Epidermal melanocyte (primary cell): ENCODE measurements at regions not wholly inside any gene's neighbourhood (a gene's known extent, or its start where the extent isn't known, plus 50 kb on each side); places are given as distances from the start of the nearest gene placed in this dataset.

ENCODE experiments used
- DNase-seq: peaks from one replicate; pipeline ENCODE4 v3.0.0; 2011; ENCODE audit warnings: low spot score; ENCODE audit not compliant: insufficient read length

DNA sequence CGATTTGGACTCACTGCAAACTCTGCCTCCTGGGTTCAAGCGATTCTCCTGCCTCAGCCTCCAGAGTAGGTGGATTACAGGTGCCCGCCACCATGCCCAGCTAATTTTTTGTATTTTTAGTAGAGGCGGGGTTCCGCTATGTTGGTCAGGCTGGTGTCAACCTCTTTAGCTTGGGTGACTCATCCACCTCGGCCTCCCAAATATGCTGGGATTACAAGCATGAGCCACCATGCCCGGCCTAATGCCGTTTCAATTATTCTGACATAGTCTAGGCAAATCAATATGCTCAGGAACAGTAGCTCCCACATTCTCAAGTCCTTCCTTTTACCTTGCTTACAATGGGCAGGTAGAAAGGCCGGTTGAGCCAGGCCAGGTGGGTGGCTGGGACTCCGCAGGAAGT, 82.0 kb upstream of the EEA1 start:
- DNase-seq: no peak

DNA sequence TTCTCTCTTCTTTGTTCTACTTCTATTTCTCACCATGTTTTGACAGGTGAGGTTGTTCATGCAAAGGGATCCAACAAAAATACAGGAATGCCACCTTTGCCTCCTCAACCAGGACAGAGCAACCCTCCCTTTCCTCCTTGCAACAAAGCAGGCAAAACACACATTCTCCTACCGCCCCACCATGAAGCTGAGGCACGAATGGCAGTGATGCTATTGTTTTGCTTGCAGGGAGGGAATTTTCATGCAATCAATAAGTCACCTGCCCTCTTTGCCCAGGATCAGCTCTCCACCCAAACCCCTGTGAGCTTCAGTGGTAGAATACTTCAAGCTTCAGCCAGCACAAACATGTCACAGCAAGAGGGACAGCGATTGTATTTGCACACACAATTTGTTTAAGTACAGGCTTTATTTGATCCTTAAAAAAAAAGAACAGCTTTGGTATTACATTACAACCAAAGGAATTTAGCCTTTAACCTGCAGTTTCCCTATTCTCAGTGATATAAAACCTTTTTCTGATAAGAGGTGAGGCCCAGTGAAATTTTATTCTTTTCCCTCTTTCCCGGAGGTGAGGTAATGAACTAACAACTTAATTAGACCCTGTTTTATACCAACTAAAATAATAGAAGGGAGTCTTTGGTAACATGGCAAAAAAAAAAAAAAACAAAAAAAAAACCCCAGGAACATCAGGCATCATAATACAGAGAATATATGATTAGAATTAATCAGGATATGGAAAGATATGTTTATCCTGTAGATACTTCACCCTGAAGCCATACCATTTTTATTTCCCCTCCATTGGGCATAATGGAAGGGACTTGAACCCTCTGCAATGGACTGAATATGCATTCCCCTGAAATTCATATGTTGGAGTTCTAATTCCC, 87.0 kb upstream of the EEA1 start:
- DNase-seq: no peak

DNA sequence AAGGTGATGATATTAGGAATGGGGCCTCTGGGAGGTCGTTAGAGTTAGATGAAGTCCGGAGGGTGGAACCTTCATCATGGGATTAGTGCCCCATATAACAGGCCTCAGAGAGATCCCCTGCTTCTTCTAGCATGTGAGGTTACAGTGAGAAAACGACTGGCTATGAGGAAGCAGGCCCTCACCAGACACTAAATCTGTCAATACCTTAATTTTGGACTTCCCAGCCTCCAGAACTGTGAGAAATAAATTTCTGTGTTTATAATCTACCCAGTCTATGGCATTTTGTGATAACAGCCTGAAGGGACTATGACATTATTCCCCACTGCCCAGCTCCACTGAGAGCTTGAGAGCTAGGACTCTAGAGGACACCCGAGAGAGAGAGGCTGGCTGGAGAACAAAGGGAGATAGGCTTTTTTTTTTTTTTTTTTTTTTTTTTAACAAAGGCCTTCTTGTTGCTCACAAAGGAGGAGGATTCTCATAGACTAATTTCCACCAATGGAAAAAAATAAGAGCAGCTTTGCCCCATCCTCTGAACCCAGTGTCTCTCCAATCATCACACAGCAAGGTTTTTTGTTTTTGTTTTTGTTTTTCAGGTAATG, 87.8 kb upstream of the EEA1 start:
- no peak for DNase-seq

DNA sequence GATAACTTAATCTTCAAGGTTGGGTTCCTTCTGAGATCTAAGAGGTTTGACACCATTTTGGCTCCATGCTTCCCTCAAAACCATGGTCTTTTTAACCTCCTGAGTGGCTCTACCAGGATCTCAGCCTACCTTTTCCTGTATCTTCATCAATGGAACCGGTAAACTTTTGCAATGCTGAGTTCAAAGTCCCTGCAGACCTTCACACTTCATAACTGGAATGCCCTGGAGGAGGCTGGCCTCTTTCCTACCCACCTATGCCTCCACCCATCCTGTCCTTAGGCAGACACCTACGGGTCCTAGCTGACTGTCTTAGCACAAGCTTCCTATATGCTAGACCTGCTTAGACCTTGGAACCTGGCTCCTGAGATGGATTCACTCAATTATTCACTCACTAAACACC, 89.5 kb upstream of the EEA1 start:
- no peak for DNase-seq

DNA sequence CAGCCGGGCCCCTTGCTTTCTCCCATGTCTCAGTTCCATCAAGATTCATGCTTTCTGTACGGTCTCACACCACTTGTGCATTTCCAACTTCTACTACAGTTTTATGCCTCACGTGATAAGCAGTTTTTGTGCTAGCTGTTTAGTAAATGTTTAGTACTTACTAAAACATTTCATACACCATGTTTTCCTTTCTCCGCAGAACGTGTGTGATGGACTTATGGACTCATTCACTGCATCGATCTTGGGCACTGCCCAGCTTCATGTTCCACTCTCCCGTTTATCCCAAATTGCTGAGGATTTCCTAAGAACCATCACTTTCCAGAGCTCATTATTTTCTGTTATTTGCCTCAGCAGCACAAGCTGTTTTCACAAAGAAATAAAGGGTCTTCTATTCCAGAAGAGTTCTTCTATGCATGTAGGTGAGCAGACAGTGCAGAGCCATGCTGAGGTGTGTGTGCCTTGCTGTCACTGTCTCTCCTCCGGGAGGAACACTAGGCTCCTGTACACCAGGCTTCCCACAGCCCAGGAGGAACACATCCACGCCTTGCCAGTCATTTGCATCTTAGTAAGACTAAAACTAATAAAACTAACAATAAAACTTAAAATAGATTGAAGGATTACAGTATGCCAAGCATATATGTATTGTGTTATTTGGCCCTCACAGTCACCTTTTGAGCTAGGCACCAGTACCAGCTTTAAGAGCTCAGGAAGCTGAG, 90.3 kb upstream of the EEA1 start:
- DNase-seq: no peak

DNA sequence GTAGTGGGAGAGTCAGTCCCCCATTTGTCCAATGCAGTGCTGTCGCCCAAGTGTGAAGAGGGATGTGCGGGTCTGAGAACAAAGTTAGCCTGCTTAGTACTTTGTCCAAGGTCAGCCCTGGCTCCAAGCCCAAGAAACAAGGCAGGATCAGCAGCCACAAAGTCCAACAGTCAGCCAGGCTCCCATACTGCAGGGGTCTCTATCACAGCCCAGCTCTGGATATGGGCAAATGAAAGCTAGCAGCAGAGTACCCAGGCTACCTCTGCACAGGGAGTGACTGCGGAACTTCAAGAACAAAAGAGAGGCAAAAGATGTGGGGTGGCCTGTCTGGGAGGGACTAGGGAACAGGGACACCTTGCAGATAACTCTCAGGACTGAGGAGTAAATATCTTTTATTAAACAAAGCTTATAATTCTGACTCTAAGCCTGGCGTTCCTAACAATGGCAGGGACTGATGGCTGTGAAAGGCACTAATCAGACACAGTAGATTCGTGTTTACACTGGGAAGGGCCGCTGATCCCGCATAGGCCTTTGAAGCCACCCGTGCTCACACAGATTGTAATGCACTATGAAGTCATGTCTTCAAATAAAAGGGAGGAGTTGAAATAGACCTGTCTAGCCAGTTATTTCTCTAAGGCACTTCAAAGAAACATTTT, 91.0 kb upstream of the EEA1 start:
- no peak for DNase-seq

DNA sequence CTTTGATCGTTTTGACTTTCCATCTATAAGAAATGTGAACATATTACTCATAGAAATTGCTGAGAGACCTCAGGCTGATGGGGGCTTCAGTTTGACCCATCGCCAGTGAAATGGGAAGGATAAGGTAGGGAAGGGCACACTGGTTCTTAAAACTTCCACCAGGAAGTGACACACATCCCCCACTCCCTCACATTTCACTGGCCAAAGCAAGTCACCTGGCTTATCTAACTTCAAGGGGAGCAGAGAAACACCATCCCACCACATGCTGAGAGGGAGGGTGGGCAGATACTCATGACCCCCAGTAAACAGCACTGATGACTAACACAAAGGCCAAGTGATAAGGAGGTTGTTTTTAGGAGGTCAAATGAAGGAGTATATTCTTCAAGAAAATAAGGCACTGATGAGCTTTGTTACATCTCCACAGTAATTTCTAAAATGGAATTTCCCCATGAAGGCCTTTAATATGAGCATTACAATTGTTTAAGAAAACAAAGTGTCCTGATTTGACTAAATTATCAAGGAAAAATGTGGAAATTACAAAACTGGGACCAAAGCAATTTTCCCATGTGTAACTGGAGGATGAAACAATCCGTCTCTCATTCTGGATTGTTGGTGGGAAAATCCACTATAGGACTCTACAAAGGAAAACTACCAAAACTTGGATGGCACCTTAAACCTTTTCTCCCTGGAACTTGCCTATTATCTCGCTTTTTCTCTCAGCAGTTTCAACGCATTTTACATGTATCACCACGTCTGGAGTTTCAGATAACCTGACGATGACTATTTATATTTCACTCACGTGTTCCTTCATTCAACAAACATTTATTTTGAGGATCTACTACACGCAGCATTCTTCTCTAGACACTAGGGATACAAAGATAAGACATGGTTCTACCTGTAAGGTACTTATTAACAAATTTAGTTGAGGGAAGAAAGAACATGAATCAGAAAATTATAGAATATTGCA, 91.8 kb upstream of the EEA1 start:
- no peak for DNase-seq

DNA sequence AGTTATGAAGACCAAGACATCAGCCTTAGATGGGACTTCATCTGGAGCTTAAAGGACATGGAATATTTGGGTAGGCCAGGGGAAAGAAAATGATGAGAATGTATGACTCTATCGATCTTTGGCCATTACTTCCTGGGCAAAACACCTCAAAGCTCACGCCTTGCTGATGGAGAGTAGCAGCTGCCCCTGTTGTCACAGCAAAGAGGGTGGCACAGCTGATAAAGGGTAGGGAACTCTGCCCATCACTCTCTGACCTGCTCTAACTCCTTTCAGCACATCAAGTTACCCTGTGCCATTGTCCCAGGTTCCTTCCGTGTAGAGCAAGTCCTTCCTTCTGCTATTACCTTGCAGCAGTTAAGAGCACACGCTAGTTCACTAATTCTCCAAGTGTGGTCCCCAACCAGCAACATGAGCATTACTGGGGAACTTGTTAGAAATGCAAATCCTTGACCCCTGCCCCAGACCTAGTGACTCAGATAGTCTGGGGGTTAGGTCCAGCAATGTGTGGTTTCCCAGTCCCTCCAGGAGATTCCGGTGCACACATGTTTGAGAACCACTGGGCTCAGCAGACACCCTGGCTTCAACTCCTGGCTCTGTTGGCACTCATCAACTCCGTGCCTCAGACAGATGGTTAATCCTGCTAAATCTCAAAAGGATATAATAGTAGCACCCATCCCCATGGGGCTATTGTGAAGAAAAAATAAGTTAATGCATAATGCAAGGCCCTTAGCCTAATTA, 93.7 kb upstream of the EEA1 start:
- no peak for DNase-seq

DNA sequence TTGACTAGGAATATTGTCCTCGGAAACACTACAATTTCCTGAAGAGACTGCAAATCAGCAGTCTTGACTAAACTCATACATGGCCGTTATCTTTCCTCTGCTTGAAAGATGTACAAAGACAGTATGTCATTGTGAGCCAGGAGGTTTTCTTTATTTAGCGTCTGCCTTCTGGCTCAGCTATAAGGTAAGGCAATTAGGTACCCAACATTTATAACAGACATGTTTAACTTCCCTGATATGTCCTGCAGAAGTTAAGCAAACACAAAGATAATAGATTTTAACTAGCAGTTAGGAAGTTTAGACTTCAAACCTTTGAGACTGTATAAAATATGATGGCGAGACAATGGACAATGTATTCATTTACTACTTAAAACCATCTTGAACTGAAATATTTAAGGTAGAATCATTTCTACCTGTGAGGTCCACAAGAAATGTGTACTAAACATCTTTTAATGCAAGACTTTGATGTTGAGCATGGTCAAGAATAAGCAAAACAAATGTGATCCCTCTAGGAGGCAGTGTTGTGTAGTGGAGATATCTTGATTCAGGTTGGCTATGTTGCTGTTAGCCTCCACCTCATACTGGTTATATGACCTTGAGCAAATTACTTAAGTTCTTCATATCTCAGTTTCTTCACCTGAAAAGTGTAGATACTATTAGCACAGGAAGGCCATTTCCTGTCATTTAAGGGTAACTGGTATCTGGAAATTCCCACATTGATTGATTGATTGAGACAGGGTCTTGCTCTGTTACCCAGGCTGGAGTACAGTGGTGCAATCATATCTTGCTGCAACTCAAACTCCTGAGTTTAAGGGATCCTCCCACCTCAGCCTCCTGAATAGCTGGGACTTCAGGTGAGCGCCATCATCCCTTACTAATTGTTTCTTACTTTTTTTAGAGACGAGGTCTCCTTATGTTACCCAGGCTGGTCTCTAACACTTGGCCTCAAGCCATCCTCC, 96.3 kb upstream of the EEA1 start:
- no peak for DNase-seq

DNA sequence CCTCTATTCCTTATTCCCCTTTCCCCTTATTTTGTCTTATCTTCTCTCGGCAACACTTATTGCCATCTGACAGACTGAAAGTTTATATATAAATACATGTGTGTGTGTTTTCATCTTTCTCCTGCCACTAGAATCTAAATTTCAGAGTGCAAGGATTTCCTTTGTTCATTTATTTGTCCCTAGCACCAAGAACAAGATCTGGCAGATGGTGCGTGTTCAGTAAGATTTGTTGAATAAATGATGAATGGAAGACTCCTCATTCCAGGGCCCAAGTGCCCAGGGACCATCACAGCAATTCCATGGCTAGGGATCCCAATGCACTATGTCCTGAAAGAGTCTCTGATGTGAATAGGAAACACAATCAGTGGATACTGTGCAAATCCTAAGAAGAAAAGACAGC, 97.9 kb upstream of the EEA1 start:
- DNase-seq: no peak

DNA sequence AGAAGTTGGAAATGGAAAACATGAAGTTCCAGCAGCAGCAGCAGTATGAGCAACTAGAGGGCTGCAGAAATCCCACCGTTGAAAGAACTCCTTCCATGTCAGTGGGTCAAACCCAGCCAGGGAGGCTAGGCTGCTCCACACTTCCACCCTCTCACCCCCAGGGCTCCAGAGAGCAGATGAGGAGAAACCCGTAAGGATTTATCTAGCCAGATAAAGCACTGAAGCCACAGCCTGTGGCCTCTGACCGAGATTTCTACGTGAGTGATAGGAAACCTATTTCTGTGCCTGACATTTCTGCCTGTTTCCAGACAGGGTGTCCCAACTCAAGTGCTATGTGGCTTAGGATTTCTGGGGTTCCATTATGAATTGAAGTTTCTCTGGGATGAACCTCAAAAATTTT, 100.0 kb upstream of the EEA1 start:
- no peak for DNase-seq

DNA sequence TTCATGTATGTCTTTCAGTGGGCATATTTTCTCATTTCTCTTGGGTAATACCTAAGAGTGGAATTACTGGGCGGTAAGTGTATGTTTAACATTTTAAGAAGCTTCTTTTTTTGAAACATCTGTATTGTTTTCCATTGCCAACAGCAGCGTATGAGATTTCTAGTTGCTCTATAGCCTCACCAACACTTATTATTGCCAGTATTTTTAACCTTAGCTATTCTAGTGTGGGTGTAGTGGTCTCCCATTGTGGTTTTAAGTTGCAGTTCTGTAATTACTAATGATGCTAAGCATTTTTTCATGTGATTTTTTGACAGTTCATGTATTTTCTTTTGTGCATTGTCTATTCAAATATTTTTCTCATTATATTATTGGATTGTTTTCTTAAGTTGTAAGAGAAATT, 101.9 kb upstream of the EEA1 start:
- no peak for DNase-seq

DNA sequence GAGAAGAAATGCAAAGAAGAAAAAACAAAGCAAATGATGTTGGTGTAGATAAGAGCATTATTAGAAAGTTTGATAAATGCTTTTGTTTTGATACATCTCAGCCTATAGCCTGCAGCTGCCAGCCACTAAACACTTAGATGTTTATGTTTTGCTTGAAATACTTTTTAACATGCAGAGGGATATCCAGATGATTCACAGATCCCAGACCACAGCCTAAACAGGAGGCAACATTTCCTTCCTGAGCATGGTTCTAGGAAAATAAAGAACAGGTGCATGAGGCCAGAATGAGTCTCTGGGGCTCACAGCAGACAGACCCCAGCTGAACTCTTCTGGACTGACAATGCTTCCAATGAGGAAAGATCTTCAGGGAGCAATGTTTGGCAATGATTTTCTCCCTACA, 103.7 kb upstream of the EEA1 start:
- DNase-seq: no peak

DNA sequence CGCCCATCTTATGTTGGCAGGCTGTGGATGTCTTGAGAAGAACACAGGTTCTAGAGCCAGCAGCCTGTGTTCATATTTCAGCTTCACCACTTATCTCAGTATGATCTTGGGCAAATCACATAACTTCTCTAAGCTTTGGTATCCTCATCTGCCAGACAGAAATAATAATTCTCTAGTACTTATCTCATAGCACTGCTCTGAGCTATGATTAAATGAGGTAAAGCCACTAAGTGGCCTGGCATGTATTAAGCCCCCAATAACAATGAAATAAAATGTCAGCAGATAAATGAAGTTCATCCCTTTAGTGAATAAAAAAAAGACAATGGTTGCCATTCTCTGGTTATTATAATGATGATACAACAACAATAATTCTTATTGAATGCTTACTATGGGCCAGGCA, 104.9 kb upstream of the EEA1 start:
- no peak for DNase-seq

DNA sequence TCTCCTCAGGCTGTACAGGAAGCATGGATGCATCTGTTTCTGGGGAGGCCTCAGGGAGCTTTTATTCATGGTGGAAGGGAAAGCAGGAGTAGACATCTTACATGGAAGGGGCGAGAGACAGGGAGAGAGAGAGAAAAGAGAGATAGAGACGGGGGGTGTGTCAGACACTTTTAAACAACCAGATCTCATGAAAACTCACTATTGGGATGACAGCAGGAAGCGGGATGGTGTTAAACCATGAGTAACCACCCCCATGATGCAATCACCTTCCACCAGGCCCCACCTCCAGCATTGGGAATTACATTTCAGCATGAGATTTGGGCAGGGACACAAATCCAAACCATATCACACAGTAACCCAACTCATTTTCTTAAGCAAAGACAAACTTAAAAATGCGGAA, 110.0 kb upstream of the EEA1 start:
- DNase-seq: no peak

DNA sequence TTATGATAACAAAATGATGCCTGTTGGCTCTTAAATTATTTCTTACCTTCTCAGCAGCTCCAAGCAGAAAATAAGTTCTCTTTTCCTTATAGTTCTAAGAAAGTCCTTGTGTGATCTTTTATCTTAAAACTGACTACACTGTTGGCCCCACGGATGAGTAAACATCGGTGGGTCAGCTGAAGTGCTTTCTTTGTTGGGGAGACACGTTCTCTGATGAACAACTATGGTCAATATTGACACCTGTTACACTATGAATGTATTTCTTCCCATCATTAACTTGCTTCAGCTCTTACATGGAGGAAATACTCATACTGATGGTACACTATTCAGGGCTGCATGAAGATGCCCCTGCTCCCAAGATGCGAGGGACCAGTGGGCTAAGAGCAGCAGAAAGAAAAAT, 110.8 kb upstream of the EEA1 start:
- no peak for DNase-seq

DNA sequence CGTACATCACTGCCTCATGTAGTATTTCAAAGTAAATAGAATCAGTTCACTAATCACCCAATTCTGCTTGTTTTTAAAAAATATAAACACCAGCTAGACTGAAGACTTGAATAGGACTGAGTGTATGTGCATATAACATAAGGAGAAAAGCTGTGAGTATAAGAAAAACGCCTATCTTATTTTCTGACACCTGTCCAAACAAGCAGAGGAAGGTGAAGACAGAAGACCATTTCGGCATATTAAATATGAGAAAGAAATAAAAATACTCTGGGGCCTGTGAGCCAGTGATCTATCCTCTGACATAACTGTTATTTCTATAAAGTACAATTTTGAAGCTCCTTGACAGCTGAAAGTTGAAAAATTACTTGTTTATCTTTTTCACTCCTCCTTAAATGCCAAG, 111.3 kb upstream of the EEA1 start:
- no peak for DNase-seq

DNA sequence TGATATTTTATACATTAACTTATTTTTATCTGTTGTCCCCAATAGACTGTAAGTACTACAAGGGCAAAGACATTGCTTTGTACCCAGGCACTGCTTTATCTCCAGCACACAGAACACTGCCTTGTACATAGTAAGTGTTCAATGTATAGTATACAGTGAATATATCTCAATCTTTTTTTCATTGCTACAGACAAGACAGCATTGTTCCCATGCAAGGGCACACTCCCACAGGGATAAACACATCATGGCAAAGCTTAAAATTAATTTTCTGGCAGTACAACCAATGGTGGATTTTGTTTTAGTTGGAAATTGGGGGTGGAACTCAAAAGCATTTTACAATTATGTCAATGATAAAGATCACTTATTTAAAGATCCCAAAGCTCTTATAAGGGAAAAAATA, 112.3 kb upstream of the EEA1 start:
- DNase-seq: no peak

DNA sequence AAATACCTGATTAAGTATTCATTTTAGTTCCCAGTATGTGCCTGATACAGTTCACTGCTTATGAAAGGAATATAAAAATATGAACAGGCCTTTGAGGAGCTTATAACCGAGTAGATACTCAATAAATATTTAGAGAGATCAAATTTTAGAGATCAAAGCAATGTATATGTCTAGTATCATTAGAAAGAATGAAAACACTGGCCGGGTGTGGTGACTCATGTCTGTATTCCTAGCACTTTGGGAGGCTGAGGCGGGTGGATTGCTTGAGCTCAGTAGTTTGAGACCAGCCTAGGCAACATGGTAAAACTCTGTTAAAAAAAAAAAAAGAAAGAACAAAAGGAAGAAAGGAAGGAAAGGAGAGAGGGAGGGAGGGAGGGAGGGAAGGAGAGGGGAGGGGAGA, 113.2 kb upstream of the EEA1 start:
- no peak for DNase-seq
